ENCODE measurements at regions not wholly inside any gene's neighbourhood (a gene's known extent, or its start where the extent isn't known, plus 50 kb on each side); places are given as distances from the start of the nearest gene placed in this dataset.

GRCh38 chr1:11373029-11373894 is 100.3 kb downstream of the UBIAD1 start:
- Histone ChIP-seq H3K27ac (ENCODE audit: low read depth, low read length, poor library complexity, severe bottlenecking) (no peak overlapping the region), H4K20me1 (ENCODE audit: insufficient read depth, low read length) (no peaks in the 10 kb centered on the region), H2AFZ (ENCODE audit: low read length) (no peak overlapping the region), H3K4me3 (ENCODE audit: low read depth, low read length, poor library complexity, severe bottlenecking) (no peak overlapping the region), H3K36me3 (ENCODE audit: insufficient read depth, low read length) (no peaks in the 10 kb centered on the region), H3K9me2 (ENCODE audit: insufficient read depth, low read length) (no peaks in the 10 kb centered on the region), H3K4me1 (ENCODE audit: insufficient read depth, low read length, poor library complexity, severe bottlenecking) (peaks cover 18% of the 10 kb centered on the region), H3K4me2 (ENCODE audit: low read length) (no peak overlapping the region), H3K79me2 (ENCODE audit: insufficient read depth, low read depth, low read length) (no peaks in the 10 kb centered on the region), H3K9me3 (ENCODE audit: low read length) (no peaks in the 10 kb centered on the region)
- DNase-seq (ENCODE audit: low spot score): no peak
- CTCF ChIA-PET (ENCODE audit: unreplicated experiment): interaction anchor here (0.6 kb wide), 1 partner anchor 9 kb away, joined by 3 read pairs; no protein-coding TSS in a partner anchor
- POLR2A ChIA-PET: no interaction called here
- no peak for TF ChIP-seq EZH2phosphoT487 (IDR thresholded peaks at IDR 0.05; ENCODE audit: borderline replicate concordance, low read depth, low read length)
- intact Hi-C loops (cut with micrococcal nuclease; ENCODE audit: unreplicated experiment): no loop called here
- no TSS peak for BruUV-seq (replicated peaks)

GRCh38 chr1:11373895-11374747 is 101.1 kb downstream of the UBIAD1 start:
- no peak overlapping the region for H3K4me2 ChIP-seq (ENCODE audit: low read length)
- H3K27ac ChIP-seq (ENCODE audit: low read depth, low read length, poor library complexity, severe bottlenecking): no peak overlapping the region
- no peaks in the 10 kb centered on the region for H3K36me3 ChIP-seq (ENCODE audit: insufficient read depth, low read length)
- TF ChIP-seq CTCF (conservative IDR thresholded peaks at IDR 0.05; ENCODE audit: low read length) (no peak), EZH2phosphoT487 (IDR thresholded peaks at IDR 0.05; ENCODE audit: borderline replicate concordance, low read depth, low read length) (no peak)
- no peaks in the 10 kb centered on the region for H3K79me2 ChIP-seq (ENCODE audit: insufficient read depth, low read depth, low read length)
- H3K4me3 ChIP-seq (ENCODE audit: low read depth, low read length, poor library complexity, severe bottlenecking): no peak overlapping the region
- no peaks in the 10 kb centered on the region for H3K9me3 ChIP-seq (ENCODE audit: low read length)
- no TSS peak for BruUV-seq (replicated peaks)
- intact Hi-C loops (cut with micrococcal nuclease; ENCODE audit: unreplicated experiment): no loop called here
- H2AFZ ChIP-seq (ENCODE audit: low read length): no peak overlapping the region
- POLR2A ChIA-PET: no interaction called here
- H4K20me1 ChIP-seq (ENCODE audit: insufficient read depth, low read length): no peaks in the 10 kb centered on the region
- peak; percentile 33 for DNase-seq (ENCODE audit: low spot score)
- peaks cover 18% of the 10 kb centered on the region for H3K4me1 ChIP-seq (ENCODE audit: insufficient read depth, low read length, poor library complexity, severe bottlenecking)
- H3K9me2 ChIP-seq (ENCODE audit: insufficient read depth, low read length): no peaks in the 10 kb centered on the region
- CTCF ChIA-PET (ENCODE audit: unreplicated experiment): no interaction called here

GRCh38 chr1:11374748-11375110 is 101.7 kb downstream of the UBIAD1 start:
- peaks cover 18% of the 10 kb centered on the region for H3K4me1 ChIP-seq (ENCODE audit: insufficient read depth, low read length, poor library complexity, severe bottlenecking)
- H2AFZ ChIP-seq (ENCODE audit: low read length): no peak overlapping the region
- no peak overlapping the region for H3K4me2 ChIP-seq (ENCODE audit: low read length)
- no peaks in the 10 kb centered on the region for H3K9me2 ChIP-seq (ENCODE audit: insufficient read depth, low read length)
- H3K27ac ChIP-seq (ENCODE audit: low read depth, low read length, poor library complexity, severe bottlenecking): no peak overlapping the region
- no peaks in the 10 kb centered on the region for H4K20me1 ChIP-seq (ENCODE audit: insufficient read depth, low read length)
- BruUV-seq (replicated peaks): no TSS peak
- intact Hi-C loops (cut with micrococcal nuclease; ENCODE audit: unreplicated experiment): no loop called here
- H3K4me3 ChIP-seq (ENCODE audit: low read depth, low read length, poor library complexity, severe bottlenecking): no peak overlapping the region
- CTCF ChIA-PET (ENCODE audit: unreplicated experiment): no interaction called here
- H3K36me3 ChIP-seq (ENCODE audit: insufficient read depth, low read length): no peaks in the 10 kb centered on the region
- no peak for DNase-seq (ENCODE audit: low spot score)
- POLR2A ChIA-PET: no interaction called here
- TF ChIP-seq CTCF (conservative IDR thresholded peaks at IDR 0.05; ENCODE audit: low read length) (no peak), EZH2phosphoT487 (IDR thresholded peaks at IDR 0.05; ENCODE audit: borderline replicate concordance, low read depth, low read length) (no peak)
- H3K9me3 ChIP-seq (ENCODE audit: low read length): no peaks in the 10 kb centered on the region
- H3K79me2 ChIP-seq (ENCODE audit: insufficient read depth, low read depth, low read length): no peaks in the 10 kb centered on the region

All from OCI-LY7 (cell line).